ENCODE measurements at regions not wholly inside any gene's neighbourhood (a gene's known extent, or its start where the extent isn't known, plus 50 kb on each side); places are given as distances from the start of the nearest gene placed in this dataset.
"Not testable (repeated sequence)": the region's sequence is repeated elsewhere in the genome, so short reads cannot be mapped to it uniquely, and the experiment has no call there.

- Histone ChIP-seq H2AFZ (ENCODE audit: low read depth, low read length) (no peak overlapping the region), H3K9me3 (ENCODE audit: low read length) (no peaks in the 10 kb centered on the region), H3K4me3 (ENCODE audit: low read length) (no peak overlapping the region), H3K36me3 (ENCODE audit: insufficient read depth, low read length) (no peaks in the 10 kb centered on the region), H3K4me1 (ENCODE audit: insufficient read depth, low read length) (no peaks in the 10 kb centered on the region), H3K27me3 (ENCODE audit: insufficient read depth, low read length) (no peaks in the 10 kb centered on the region)
Measured at GRCh38 chr2:83993873-83994632, 465.0 kb downstream of the SUCLG1 start.

DNA sequence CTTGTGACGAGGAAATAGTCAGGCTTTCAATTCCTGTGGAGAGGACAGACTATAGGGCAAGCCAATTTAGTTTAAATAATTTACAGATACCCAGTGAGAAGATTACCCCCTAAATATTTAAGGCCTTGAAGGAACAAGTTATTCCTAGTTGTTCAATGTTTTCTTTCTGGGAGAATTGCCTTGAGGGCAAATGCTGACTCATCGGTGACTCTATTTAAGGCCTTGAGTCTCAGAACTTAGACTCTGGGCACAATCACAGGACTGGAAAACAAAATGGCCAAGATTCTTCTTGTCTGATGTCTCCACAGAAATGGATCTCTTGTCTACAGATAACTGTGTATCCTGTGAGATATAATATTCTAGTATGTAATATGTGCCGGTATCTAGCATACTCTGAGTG, 467.1 kb downstream of the SUCLG1 start:
- Histone ChIP-seq H3K36me3 (ENCODE audit: insufficient read depth, low read length) (no peaks in the 10 kb centered on the region), H3K4me3 (ENCODE audit: low read length) (no peak overlapping the region), H3K4me1 (ENCODE audit: insufficient read depth, low read length) (no peaks in the 10 kb centered on the region), H3K27me3 (ENCODE audit: insufficient read depth, low read length) (no peaks in the 10 kb centered on the region), H3K9me3 (ENCODE audit: low read length) (no peaks in the 10 kb centered on the region), H2AFZ (ENCODE audit: low read depth, low read length) (no peak overlapping the region)

DNA sequence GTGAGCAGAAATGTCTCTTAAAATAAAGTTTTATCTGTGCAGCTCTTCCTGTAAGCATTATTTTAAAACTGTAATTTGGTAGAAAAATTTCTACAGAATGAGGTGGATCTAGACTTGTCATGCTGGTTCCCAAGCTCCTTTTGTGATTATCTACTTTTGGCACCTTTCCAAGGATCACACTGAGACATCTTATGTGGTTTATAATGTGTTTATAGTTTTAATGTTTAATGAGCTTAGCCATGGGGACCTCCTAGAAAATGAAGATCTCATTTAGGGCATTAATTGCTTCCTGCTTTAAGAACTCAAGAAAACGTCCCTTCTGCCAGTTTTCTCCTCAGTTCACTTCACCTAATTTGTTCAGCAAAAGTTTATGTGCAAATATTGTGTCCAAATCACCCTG, 468.4 kb downstream of the SUCLG1 start:
- H3K36me3 ChIP-seq (ENCODE audit: insufficient read depth, low read length), result no peaks in the 10 kb centered on the region
- no peak overlapping the region for H3K4me3 ChIP-seq (ENCODE audit: low read length)
- no peaks in the 10 kb centered on the region for H3K9me3 ChIP-seq (ENCODE audit: low read length)
- H3K4me1 ChIP-seq (ENCODE audit: insufficient read depth, low read length), result no peaks in the 10 kb centered on the region
- H3K27me3 ChIP-seq (ENCODE audit: insufficient read depth, low read length), result no peaks in the 10 kb centered on the region
- H2AFZ ChIP-seq (ENCODE audit: low read depth, low read length), result no peak overlapping the region

- not testable (repeated sequence) for H2AFZ ChIP-seq (ENCODE audit: low read depth, low read length); H3K36me3 ChIP-seq (ENCODE audit: insufficient read depth, low read length); H3K27me3 ChIP-seq (ENCODE audit: insufficient read depth, low read length); H3K4me3 ChIP-seq (ENCODE audit: low read length); H3K9me3 ChIP-seq (ENCODE audit: low read length); H3K4me1 ChIP-seq (ENCODE audit: insufficient read depth, low read length)
Measured at GRCh38 chr2:83976628-83977027, 482.5 kb downstream of the SUCLG1 start.

GRCh38 chr2:83972128-83972527, 487.0 kb downstream of the SUCLG1 start:
- Histone ChIP-seq H3K9me3 (ENCODE audit: low read length) (no peaks in the 10 kb centered on the region), H3K4me1 (ENCODE audit: insufficient read depth, low read length) (no peaks in the 10 kb centered on the region), H2AFZ (ENCODE audit: low read depth, low read length) (no peak overlapping the region), H3K36me3 (ENCODE audit: insufficient read depth, low read length) (no peaks in the 10 kb centered on the region), H3K27me3 (ENCODE audit: insufficient read depth, low read length) (no peaks in the 10 kb centered on the region), H3K4me3 (ENCODE audit: low read length) (no peak overlapping the region)

- no peaks in the 10 kb centered on the region for H3K9me3 ChIP-seq (ENCODE audit: low read length)
- no peak overlapping the region for H3K4me3 ChIP-seq (ENCODE audit: low read length)
- H2AFZ ChIP-seq (ENCODE audit: low read depth, low read length), result no peak overlapping the region
- H3K4me1 ChIP-seq (ENCODE audit: insufficient read depth, low read length), result no peaks in the 10 kb centered on the region
- H3K36me3 ChIP-seq (ENCODE audit: insufficient read depth, low read length), result no peaks in the 10 kb centered on the region
- H3K27me3 ChIP-seq (ENCODE audit: insufficient read depth, low read length), result no peaks in the 10 kb centered on the region
Measured at GRCh38 chr2:83971547-83971946, 487.5 kb downstream of the SUCLG1 start.

- H2AFZ ChIP-seq (ENCODE audit: low read depth, low read length), result no peak overlapping the region
- no peaks in the 10 kb centered on the region for H3K9me3 ChIP-seq (ENCODE audit: low read length)
- no peaks in the 10 kb centered on the region for H3K27me3 ChIP-seq (ENCODE audit: insufficient read depth, low read length)
- H3K4me1 ChIP-seq (ENCODE audit: insufficient read depth, low read length), result no peaks in the 10 kb centered on the region
- no peak overlapping the region for H3K4me3 ChIP-seq (ENCODE audit: low read length)
- H3K36me3 ChIP-seq (ENCODE audit: insufficient read depth, low read length), result no peaks in the 10 kb centered on the region
Measured at GRCh38 chr2:83970217-83970929, 488.7 kb downstream of the SUCLG1 start.

DNA sequence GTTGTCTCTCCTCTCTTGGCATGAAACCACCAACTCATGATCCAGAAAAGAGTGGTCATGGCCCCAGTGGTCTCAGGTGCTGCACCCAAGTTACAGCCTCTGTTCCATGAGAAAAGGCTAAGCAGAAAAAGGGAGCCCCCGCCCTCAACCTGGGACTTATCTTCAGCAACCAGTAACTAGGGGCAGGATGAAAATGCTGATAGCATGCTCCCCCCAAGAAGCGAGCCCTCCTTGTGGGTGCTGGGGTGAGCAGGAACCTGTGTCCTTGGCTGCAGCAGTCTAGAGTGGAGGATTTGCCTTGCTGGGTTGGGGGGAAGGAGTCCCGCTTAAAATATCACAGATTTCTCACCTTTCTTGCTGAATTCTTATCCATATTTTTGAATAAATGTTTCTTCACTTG, 490.0 kb downstream of the SUCLG1 start:
- Histone ChIP-seq H3K36me3 (ENCODE audit: insufficient read depth, low read length) (no peaks in the 10 kb centered on the region), H3K4me1 (ENCODE audit: insufficient read depth, low read length) (no peaks in the 10 kb centered on the region), H3K4me3 (ENCODE audit: low read length) (no peak overlapping the region), H2AFZ (ENCODE audit: low read depth, low read length) (no peak overlapping the region), H3K27me3 (ENCODE audit: insufficient read depth, low read length) (no peaks in the 10 kb centered on the region), H3K9me3 (ENCODE audit: low read length) (no peaks in the 10 kb centered on the region)

GRCh38 chr2:83967854-83968253, 491.2 kb downstream of the SUCLG1 start:
- H3K9me3 ChIP-seq (ENCODE audit: low read length), result no peaks in the 10 kb centered on the region
- H3K4me1 ChIP-seq (ENCODE audit: insufficient read depth, low read length), result no peaks in the 10 kb centered on the region
- H2AFZ ChIP-seq (ENCODE audit: low read depth, low read length), result no peak overlapping the region
- no peaks in the 10 kb centered on the region for H3K36me3 ChIP-seq (ENCODE audit: insufficient read depth, low read length)
- H3K4me3 ChIP-seq (ENCODE audit: low read length), result no peak overlapping the region
- H3K27me3 ChIP-seq (ENCODE audit: insufficient read depth, low read length), result no peaks in the 10 kb centered on the region

DNA sequence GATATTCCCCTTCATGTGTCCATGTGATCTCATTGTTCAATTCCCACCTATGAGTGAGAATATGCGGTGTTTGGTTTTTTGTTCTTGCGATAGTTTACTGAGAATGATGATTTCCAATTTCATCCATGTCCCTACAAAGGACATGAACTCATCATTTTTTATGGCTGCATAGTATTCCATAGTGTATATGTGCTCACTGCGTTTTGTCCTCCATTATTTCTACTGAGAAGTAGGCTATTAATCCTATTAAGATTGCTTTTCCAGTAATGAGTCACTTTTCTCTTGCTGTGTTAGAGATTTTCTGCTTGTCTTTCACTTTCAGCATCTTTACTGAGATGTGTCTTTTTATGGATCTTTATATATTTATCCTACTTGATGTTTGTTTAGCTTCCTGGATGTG, 492.1 kb downstream of the SUCLG1 start:
- not testable (repeated sequence) for H3K27me3 ChIP-seq (ENCODE audit: insufficient read depth, low read length); H3K4me3 ChIP-seq (ENCODE audit: low read length); H3K36me3 ChIP-seq (ENCODE audit: insufficient read depth, low read length); H3K9me3 ChIP-seq (ENCODE audit: low read length); H3K4me1 ChIP-seq (ENCODE audit: insufficient read depth, low read length); H2AFZ ChIP-seq (ENCODE audit: low read depth, low read length)

DNA sequence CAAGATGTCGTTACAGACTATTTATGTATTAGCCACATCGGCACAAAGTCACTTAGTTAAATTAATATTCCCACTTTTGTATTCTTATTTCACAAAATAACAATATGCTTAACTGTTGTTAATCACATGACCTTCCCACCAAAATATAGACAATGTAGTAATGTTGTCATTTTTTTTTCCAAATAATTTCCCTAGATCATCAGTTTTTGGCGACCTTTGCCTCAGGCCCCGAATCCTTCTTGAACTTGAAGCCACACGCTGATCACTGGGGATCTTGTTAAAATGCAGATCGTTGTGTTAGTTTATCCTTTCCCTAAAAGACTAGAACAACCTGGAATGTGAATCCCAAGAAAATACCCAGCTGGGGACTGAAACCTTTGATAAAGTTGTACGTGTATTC, 497.6 kb downstream of the SUCLG1 start:
- Histone ChIP-seq H3K36me3 (ENCODE audit: insufficient read depth, low read length) (no peaks in the 10 kb centered on the region), H3K4me1 (ENCODE audit: insufficient read depth, low read length) (no peaks in the 10 kb centered on the region), H3K4me3 (ENCODE audit: low read length) (no peak overlapping the region)

DNA sequence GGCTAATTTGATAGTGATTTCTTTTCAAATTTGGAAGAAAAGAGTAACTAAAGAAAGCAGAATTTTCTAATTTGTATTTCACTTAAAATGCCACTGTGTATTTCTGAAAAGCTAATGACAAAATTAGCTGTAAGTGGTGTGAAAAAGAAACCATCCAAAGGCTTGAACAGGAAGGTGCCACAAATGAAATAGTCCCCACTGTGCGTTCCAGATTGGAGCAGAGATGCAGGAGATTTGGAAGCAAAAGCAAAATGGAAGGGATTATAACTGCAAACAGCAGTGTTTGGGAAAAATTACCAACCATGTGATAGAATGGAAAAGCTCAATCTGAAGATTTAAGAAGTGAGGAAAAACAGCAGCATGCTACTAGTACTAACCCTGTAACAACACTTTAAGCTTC, 498.7 kb downstream of the SUCLG1 start:
- Histone ChIP-seq H3K4me3 (ENCODE audit: low read length) (no peak overlapping the region), H3K27me3 (ENCODE audit: insufficient read depth, low read length) (no peaks in the 10 kb centered on the region), H3K36me3 (ENCODE audit: insufficient read depth, low read length) (no peaks in the 10 kb centered on the region), H2AFZ (ENCODE audit: low read depth, low read length) (no peak overlapping the region), H3K9me3 (ENCODE audit: low read length) (no peaks in the 10 kb centered on the region), H3K4me1 (ENCODE audit: insufficient read depth, low read length) (no peaks in the 10 kb centered on the region)

More for the DNA sequence above, 497.6 kb downstream of the SUCLG1 start:
- no peaks in the 10 kb centered on the region for H3K27me3 ChIP-seq (ENCODE audit: insufficient read depth, low read length)
- H2AFZ ChIP-seq (ENCODE audit: low read depth, low read length), result no peak overlapping the region
- no peaks in the 10 kb centered on the region for H3K9me3 ChIP-seq (ENCODE audit: low read length)

GRCh38 chr2:83959266-83959665, 499.8 kb downstream of the SUCLG1 start:
- no peak overlapping the region for H3K4me3 ChIP-seq (ENCODE audit: low read length)
- no peak overlapping the region for H2AFZ ChIP-seq (ENCODE audit: low read depth, low read length)
- H3K27me3 ChIP-seq (ENCODE audit: insufficient read depth, low read length), result no peaks in the 10 kb centered on the region
- no peaks in the 10 kb centered on the region for H3K9me3 ChIP-seq (ENCODE audit: low read length)
- no peaks in the 10 kb centered on the region for H3K36me3 ChIP-seq (ENCODE audit: insufficient read depth, low read length)
- no peaks in the 10 kb centered on the region for H3K4me1 ChIP-seq (ENCODE audit: insufficient read depth, low read length)

- no peak overlapping the region for H2AFZ ChIP-seq (ENCODE audit: low read depth, low read length)
- no peaks in the 10 kb centered on the region for H3K36me3 ChIP-seq (ENCODE audit: insufficient read depth, low read length)
- H3K4me3 ChIP-seq (ENCODE audit: low read length), result no peak overlapping the region
Measured at GRCh38 chr2:83956991-83957390, 502.1 kb downstream of the SUCLG1 start.

More at GRCh38 chr2:83956991-83957390, 502.1 kb downstream of the SUCLG1 start:
- Histone ChIP-seq H3K9me3 (ENCODE audit: low read length) (no peaks in the 10 kb centered on the region), H3K4me1 (ENCODE audit: insufficient read depth, low read length) (no peaks in the 10 kb centered on the region), H3K27me3 (ENCODE audit: insufficient read depth, low read length) (no peaks in the 10 kb centered on the region)
